CD14-positive monocyte (primary cell): ENCODE measurements at regions not wholly inside any gene's neighbourhood (a gene's known extent, or its start where the extent isn't known, plus 50 kb on each side); places are given as distances from the start of the nearest gene placed in this dataset.

Experiments used
- DNase-seq, 3 donors: peaks; one replicate each; pipeline ENCODE4 v3.0.0-alpha.2; 2011 to 2022
- H2AFZ ChIP-seq: 2 replicates; pipeline ENCODE4 v1.6.0; 2012; ENCODE audit warnings: mild to moderate bottlenecking, low read depth, low read length, inconsistent platforms; ENCODE audit not compliant: insufficient read depth, poor library complexity, severe bottlenecking
- H3K27ac ChIP-seq, 2 donors: 1 replicate in 1 of 2; 2 replicates in 1 of 2; pipeline ENCODE4 v1.5.1; 2012 to 2013; ENCODE audit warnings: low read length in 2 of 2, control low read depth in 1 of 2, inconsistent platforms in 1 of 2, low read depth in 1 of 2, mild to moderate bottlenecking in 1 of 2
- H3K27me3 ChIP-seq, 2 donors: one replicate each; pipeline versions ENCODE4 v1.6.0 to v1.6.1; 2011 to 2013; ENCODE audit warnings: low read length in 2 of 2; ENCODE audit not compliant: control insufficient read depth in 2 of 2, insufficient read depth in 2 of 2
- H3K36me3 ChIP-seq, 2 donors: replicated peaks in 1 of 2; 1 replicate in 1 of 2; 2 replicates in 1 of 2; pipeline versions ENCODE4 v1.5.1 to v1.6.1; 2012 to 2013; ENCODE audit warnings: low read length in 2 of 2, control low read depth in 1 of 2, inconsistent platforms in 1 of 2, mild to moderate bottlenecking in 1 of 2; ENCODE audit not compliant: insufficient read depth in 2 of 2, control insufficient read depth in 1 of 2
- H3K4me1 ChIP-seq, 2 donors: 1 replicate in 1 of 2; 2 replicates in 1 of 2; pipeline versions ENCODE4 v1.5.1 to v1.6.1; 2012 to 2013; ENCODE audit warnings: low read length in 2 of 2, control low read depth in 1 of 2, inconsistent platforms in 1 of 2, mild to moderate bottlenecking in 1 of 2, moderate library complexity in 1 of 2; ENCODE audit not compliant: insufficient read depth in 2 of 2, control insufficient read depth in 1 of 2
- H3K4me2 ChIP-seq: replicated peaks from 2 replicates; pipeline ENCODE3; 2012; ENCODE audit warnings: low read length, moderate library complexity, mild to moderate bottlenecking; ENCODE audit not compliant: poor library complexity, severe bottlenecking; ENCODE audit errors: extremely low read depth
- H3K4me3 ChIP-seq, 3 experiments: fragments of 200-600 bp in 1 of 3; sonication (generic) in 1 of 3; replicated peaks in 1 of 3; 1 replicate in 2 of 3; 2 replicates in 1 of 3; pipeline ENCODE4 v1.5.1; 2011 to 2013; ENCODE audit warnings: low read length in 3 of 3, mild to moderate bottlenecking in 3 of 3, control low read depth in 2 of 3, low read depth in 2 of 3, inconsistent platforms in 1 of 3, moderate library complexity in 1 of 3
- H3K79me2 ChIP-seq: 2 replicates; pipeline ENCODE4 v1.6.0; 2012; ENCODE audit warnings: mild to moderate bottlenecking, control low read depth, inconsistent platforms, low read length, moderate library complexity; ENCODE audit not compliant: insufficient read depth
- H3K9ac ChIP-seq: 2 replicates; pipeline ENCODE4 v1.6.0; 2017; ENCODE audit warnings: low read length, mild to moderate bottlenecking; ENCODE audit not compliant: insufficient read depth, poor library complexity, severe bottlenecking
- H3K9me3 ChIP-seq, 2 donors: replicated peaks in 1 of 2; 1 replicate in 1 of 2; 2 replicates in 1 of 2; pipeline versions ENCODE4 v1.5.1 to v1.6.1; 2012 to 2013; ENCODE audit warnings: low read length in 2 of 2, control low read depth in 1 of 2; ENCODE audit not compliant: control insufficient read depth in 1 of 2, insufficient read depth in 1 of 2
- H4K20me1 ChIP-seq: 2 replicates; pipeline ENCODE4 v1.6.0; 2012; ENCODE audit warnings: mild to moderate bottlenecking, low read length, control low read depth, moderate library complexity; ENCODE audit not compliant: insufficient read depth
- H3K27ac Mint-ChIP-seq, 7 donors: one replicate each; pipeline ENCODE4 v1.8.0; 2020; ENCODE audit warnings: mild to moderate bottlenecking in 7 of 7, mixed read lengths in 7 of 7, moderate library complexity in 6 of 7, inconsistent platforms in 2 of 7
- H3K27me3 Mint-ChIP-seq, 3 donors: one replicate each; pipeline ENCODE4 v1.8.0; 2021 to 2022; ENCODE audit warnings: low read depth in 3 of 3, mild to moderate bottlenecking in 3 of 3, mixed read lengths in 3 of 3, moderate library complexity in 3 of 3, inconsistent platforms in 1 of 3
- H3K36me3 Mint-ChIP-seq, 2 donors: one replicate each; pipeline ENCODE4 v1.8.0; 2020; ENCODE audit warnings: mixed read lengths in 2 of 2, inconsistent platforms in 1 of 2, mild to moderate bottlenecking in 1 of 2
- H3K4me1 Mint-ChIP-seq: one replicate; pipeline ENCODE4 v1.8.0; 2020; ENCODE audit warnings: mild to moderate bottlenecking, mixed read lengths
- H3K4me3 Mint-ChIP-seq, 2 donors: one replicate each; pipeline ENCODE4 v1.8.0; 2020; ENCODE audit warnings: mild to moderate bottlenecking in 2 of 2, mixed read lengths in 2 of 2, moderate library complexity in 1 of 2
- H3K9me3 Mint-ChIP-seq, 7 donors: one replicate each; pipeline ENCODE4 v1.8.0; 2020 to 2022; ENCODE audit warnings: mixed read lengths in 7 of 7, mild to moderate bottlenecking in 6 of 7, moderate library complexity in 6 of 7, inconsistent platforms in 2 of 7
- CTCF ChIP-seq: fragments of 200-600 bp; IDR thresholded peaks from one replicate; pipeline ENCODE4 v1.8.0; 2022; ENCODE audit warnings: antibody characterized with exemption, mild to moderate bottlenecking
- WGBS: methylation state at CpG from one replicate; pipeline ENCODE4 v1.1.5; 2013; ENCODE audit warnings: missing lambda C conversion rate; ENCODE audit not compliant: insufficient coverage; 5-methylcytosine and 5-hydroxymethylcytosine counted together
- intact Hi-C, 2 donors: fragments of 100-400 bp; cut with micrococcal nuclease; formaldehyde crosslinking; loops; one replicate each; pipeline versions ENCODE4 v1.15.0 to v1.15.1; 2023

GRCh38 chr10:3850999-3851937, 66.3 kb upstream of the KLF6 start:
- 0% methylated on average over 2 of the region's 9 CpGs for WGBS
- H4K20me1 ChIP-seq: no peaks in the 10 kb centered on the region
- peak overlapping the region; percentile 15 for H2AFZ ChIP-seq

More at GRCh38 chr10:3850999-3851937, 66.3 kb upstream of the KLF6 start:
- Histone ChIP-seq H3K4me3 (peak overlapping the region in 1 of 3 experiments; percentile 39), H3K27me3 (no peaks in the 10 kb centered on the region), H3K4me1 (peaks cover 47 to 50% of the 10 kb centered on the region in 2 donors), H3K4me2 (peak overlapping the region; percentile 59), H3K79me2 (no peaks in the 10 kb centered on the region), H3K9me3 (no peaks in the 10 kb centered on the region), H3K36me3 (no peaks in the 10 kb centered on the region), H3K9ac (peak overlapping the region; percentile 71), H3K27ac (peak overlapping the region; percentile 99 to 100)
- intact Hi-C loops: no loop called here
- peaks cover 0 to 2% (median 0%) of the 10 kb centered on the region in 7 donors for H3K9me3 Mint-ChIP-seq
- H3K27me3 Mint-ChIP-seq: peaks cover 0 to 2% (median 0%) of the 10 kb centered on the region in 3 donors
- H3K4me1 Mint-ChIP-seq: peaks cover 41% of the 10 kb centered on the region
- peak; percentile 87 to 96 (median 93) for DNase-seq
- H3K27ac Mint-ChIP-seq: peak overlapping the region; percentile 96 to 99 (median 99)
- peaks cover 0 to 5% of the 10 kb centered on the region in 2 donors for H3K36me3 Mint-ChIP-seq
- peak overlapping the region; percentile 37 to 65 for H3K4me3 Mint-ChIP-seq
- TF ChIP-seq CTCF: no peak
